ENCODE measurements at regions not wholly inside any gene's neighbourhood (a gene's known extent, or its start where the extent isn't known, plus 50 kb on each side); places are given as distances from the start of the nearest gene placed in this dataset.
A peak's percentile ranks its signal among the peaks of the same experiment; 100 is the strongest.

DNA sequence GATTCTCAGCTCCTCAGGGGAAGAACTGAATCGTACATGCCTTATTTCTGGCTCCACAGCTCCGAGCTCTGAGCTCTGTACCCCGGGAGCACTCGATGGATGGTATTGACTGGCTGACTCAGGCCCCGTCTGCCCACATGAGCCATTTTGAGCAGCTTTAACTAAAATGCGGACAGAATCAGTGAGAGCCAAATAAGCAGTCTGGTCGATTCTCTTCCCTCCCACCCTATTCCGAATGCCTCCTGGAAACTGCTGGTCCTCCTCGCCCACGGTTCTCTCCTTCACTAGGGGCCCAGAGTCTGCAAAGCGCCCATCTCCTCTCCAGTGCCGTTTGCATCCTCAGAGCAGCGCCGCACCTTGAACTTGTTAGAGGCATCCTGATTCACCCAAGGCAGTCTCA is 125.9 kb upstream of the IRF2BP2 start:
- no peak for DNase-seq (ENCODE audit: low spot score)

DNA sequence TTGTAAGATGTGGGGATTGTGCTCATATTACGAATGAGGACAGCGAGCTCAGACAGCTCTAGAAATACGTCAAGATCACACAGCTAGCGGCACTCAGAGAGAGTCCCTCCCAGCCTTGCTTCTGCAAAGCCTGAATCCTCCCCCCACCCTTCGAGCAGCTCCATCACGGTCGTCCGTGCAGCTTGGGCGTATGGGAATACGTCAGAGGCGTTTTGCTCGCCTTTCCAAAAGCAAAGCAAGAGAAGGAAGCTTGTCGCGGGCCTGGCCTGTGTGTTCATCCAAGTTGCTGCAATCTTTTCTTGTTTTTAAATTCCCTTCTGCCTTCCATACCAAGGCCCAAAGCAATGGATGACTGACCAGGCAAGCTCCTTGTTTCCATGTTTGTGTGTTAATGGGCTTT is 125.5 kb upstream of the IRF2BP2 start:
- no peak for DNase-seq (ENCODE audit: low spot score)

DNA sequence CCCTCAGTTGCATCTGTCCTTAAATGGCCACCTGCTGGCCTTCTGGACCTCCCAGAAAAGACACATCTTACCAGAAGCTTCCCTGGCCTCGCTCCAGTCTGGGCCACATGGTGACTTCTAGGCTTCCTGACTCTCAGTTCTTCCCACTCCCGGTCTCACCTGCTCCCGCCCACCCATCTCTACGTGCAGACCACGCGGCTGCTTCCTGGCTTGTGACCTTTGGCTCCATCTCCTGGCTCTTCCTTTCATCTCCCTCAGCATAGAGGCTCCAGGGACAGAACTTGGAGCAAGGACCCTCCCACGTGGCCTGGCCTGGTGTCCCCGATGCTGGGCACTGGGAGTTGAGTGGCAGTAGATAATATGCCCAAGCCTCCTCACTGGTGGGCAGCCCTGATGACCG is 124.9 kb upstream of the IRF2BP2 start:
- DNase-seq (ENCODE audit: low spot score) = no peak

DNA sequence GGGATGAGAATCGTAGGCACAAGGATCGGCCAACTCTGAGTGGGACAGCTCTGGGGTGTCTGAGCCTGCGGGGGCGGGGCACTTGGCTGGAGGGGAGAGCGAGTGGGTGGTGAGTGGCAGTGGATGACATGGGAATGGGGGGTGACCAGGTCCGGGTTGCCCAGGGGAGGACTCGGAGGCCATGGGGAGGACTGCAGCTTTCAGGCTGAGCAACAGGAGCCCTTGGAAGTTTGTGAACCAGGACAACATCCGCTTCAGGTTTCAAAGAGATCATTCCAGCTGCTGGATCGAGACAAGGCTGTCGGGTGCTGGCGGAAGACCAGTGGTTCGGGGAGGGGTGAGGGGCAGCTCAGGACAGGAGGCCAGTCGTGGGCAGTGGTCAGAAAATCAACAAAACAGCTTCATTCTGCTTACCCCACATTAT is 124.4 kb upstream of the IRF2BP2 start:
- DNase-seq (ENCODE audit: low spot score) = no peak

DNA sequence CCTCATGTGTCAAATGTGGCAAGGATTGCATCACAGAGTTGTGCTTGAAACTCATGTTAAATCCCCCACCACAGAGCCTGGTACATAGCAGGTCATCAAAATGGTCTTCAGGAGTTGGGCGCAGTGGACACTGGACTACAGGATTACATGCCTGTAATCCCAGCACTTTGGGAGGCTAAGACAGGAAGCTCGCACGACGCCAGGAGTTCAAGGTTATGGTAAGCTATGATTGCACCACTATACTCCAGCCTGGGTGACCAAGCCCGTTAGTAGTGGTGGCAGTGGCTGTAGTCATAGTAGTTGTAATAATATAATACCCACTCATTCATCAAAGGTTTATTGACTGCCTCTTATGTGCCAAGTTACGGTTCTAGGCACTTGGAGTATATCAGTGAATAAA is 123.4 kb upstream of the IRF2BP2 start:
- DNase-seq (ENCODE audit: low spot score) = no peak

DNA sequence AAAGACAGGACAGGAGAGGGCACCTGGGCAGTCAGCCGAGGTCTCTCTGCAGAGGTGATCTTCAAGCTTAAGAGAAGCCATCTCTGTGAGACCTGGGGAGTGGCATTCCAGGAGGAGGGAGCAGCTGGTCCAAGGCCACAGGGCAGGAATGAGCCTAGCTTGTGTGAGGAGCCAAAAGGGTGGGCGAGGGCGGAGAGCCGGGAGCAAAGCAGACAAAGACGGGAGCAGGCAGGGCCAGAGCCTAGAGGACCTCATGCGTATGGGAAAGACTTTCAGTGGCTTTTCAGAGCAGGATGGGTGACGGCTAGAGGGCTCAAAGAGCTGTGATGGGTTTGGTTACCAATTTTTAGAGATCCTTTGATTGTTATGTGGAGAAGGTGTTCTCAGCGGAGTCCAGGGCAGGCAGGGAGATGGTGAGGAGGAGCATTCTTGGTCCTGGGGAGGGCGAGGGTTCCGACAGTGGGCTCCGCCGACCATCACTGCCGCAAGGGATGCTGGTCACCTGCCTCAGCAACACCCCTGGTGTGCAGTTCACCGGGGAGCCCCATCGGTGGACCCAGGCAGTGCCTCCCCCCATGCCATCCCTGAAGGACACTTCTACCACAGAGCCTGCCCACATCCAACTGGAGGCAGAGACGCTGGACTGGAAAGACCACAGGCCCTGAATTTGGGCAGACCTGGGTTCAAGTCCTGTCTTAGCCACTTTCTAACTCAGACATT is 122.9 kb upstream of the IRF2BP2 start:
- DNase-seq (ENCODE audit: low spot score) = no peak

DNA sequence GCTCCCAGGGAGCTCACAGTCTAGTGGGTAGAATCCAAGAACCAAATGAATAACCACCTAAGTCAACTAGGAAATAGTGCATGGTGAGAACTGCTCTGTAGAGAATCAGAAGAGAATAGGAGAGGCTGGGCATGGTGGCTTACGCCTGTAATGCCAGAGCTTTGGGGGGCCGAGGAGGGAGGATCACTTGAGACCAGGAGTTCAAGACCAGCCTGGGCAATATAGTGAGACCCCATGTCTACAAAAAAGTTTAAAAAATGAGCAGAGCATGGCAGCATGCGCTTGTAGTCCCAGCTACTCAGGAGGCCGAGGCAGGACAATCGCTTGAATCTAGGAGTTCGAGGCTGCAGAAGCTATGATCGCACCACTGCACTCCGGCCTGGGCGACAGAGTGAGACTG is 122.3 kb upstream of the IRF2BP2 start:
- no peak for DNase-seq (ENCODE audit: low spot score)

DNA sequence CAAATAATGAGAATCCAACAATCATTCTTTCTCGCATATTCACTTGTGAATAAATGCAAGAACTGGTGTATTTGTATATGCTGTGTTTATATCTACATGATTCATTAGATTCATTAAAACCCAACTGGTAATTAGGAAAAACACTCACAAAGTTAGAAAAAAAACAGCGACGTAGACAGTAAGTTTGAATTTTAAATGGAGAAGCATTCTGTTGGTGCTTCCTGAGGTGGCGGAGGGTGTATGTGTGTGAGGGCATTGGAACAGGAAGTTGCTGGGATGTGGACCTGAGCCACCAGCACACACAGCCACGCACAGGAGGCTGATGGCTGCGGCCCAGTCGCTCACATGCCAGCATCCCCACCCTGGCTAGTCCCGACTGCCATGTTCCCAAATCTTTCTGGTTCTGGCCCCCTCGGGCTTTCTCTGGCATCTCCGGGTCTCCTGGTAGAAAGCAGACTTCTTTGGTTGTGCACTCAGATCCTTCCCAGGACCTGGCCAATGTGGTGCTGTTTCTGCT is 121.6 kb upstream of the IRF2BP2 start:
- no peak for DNase-seq (ENCODE audit: low spot score)

DNA sequence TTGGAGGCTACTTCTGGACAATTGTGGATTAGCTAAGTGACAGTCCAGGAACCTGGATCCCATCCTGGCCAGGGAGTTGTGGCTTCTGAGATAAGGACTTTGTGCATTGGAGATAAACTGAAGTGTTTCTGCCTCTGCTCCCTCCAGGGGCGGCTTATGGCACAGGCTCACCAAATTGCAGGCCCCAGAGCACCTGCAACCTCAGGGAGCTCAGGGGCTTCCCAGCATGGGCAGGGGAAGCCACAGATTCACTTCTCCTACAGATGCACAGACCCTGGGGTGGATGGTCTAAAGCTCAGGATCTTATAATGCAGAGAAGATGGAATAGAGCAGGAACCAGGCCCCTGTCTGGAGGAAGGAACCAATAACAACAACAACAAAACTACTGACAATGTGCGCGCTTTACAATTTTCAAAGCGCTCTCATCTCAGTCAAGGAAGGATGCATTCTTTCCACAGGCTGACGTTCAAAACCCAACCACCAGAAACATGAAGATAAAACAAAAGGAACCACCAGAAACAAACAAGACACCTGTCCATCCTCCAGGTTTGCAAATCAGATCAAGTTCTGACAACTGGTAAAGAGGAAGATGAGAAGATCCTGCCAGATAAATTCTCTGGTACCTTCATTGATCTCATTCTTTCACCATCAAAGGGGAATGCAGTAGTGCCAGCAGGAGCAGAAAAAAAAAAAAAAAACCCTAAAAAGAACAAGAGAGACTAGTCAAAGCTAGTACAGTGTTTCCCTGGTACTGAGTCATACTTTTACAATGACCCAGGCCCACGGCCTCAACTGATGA is 121.0 kb upstream of the IRF2BP2 start:
- DNase-seq (ENCODE audit: low spot score) = peak; percentile 93

DNA sequence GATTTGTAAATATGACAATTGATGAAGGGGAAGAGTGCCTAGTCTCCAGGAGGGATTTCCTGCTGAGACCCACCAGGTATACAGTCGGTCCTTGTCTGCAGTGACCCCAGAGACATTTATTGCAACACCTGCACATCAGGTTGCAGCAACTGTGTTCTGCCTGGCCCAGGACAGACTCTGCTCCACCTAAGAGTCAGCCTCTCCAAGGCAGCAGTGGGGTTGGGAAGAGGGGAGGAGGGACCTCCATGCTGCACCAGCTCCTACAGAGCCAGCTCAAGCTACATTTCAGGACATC is 120.4 kb upstream of the IRF2BP2 start:
- no peak for DNase-seq (ENCODE audit: low spot score)

DNA sequence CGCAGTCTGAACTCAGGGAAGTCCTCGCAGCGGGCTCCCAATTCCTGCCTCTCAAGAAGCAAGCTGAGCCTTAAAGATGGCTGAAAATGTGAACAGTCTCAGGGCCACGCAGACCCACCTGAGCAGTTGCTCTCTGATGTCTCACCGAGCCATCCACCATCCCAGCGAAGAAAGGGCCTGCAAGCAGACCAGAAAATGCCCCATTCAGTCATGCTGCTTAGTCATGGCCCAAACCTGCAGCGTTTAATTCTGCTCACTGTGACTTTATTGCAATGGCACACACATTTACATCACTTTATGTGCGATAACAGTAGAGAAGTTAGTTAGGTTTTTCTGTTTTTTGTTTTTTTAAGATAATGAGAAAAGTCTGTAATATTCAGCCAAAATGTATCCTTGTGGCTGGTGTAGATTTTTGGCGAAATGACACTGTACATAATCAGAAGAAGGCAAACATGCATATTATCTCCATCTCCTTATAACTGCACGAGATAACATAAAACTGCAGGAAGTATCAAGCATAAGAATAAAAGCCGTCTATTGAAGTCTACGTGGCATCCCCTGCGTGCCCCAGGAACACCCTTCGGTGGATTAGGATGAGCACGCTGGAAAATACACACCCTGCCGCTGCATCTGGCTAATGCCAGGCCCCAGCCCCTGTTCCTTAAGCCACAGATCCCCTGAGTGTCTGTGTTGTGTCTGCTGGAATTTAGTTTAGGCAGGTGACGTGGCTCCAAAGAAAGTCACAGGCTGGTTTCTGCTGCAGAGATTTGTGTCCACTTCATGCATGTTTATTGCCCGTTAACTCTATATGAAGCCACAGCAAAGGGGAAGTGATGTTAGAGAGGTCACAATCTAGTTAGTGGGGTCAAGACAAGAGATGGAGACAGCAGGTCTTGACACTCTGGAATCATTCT is 119.8 kb upstream of the IRF2BP2 start:
- DNase-seq (ENCODE audit: low spot score) = no peak

DNA sequence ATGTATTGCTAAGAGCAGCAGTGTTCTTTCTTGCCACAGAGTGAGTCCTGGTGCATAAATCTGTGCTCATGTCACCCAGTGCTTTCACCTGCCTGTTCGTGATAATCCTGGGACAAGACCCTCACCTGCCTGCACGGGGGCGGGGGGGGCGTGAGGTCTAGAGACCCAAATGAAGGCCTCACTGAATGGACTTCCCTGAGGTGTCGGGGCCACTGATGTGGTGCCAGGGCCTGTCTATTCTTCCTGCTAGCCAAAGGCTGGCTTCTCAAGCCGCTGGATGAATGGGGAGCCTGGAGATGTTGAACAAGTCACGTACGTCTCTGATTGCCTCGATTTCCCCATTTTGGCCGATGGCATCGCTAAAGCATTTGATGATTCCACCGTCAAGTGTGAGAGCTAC is 118.8 kb upstream of the IRF2BP2 start:
- no peak for DNase-seq (ENCODE audit: low spot score)

DNA sequence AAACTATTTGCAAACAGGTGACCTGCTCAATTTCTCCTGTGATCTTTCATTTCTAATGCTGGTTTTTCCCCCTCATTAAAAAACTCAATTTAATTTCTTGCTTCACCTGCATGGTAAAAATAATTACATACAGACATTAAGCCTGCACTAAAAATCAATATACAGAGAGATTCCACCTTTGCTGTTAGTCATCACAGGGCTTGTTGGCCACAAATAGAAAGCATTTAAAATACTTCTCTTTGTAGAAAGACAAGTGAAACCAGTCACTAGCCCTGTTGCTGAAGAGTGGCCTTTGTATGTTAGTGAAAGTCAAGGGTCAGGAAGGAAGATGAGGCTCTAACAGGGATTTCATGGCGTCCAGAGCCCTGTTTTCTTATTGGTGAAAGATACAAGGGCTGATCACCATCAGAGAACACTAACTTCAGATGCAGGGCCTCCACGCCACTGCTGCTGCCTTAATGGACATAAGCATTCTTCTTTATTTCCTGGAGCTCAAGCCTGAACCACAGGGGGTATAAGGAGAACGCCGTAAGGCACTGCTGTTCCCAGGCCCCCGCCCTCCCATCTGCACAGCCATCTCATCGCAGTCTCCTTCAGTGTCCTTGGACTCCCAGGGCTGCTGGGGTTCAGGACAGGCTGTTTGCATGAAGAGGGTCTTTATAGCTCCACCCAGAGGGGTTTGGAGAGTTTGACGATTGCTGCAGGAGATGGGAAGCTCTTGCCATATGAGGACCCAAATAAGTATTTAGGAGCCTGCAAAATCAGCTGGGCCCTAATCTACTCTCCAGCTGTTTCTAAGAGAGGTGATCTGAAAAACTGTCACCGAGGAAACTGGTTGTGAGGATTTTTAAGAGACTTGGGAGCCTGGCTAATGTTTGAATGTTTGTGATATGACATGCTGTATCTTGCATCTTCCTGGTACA is 117.3 kb upstream of the IRF2BP2 start:
- no peak for DNase-seq (ENCODE audit: low spot score)

DNA sequence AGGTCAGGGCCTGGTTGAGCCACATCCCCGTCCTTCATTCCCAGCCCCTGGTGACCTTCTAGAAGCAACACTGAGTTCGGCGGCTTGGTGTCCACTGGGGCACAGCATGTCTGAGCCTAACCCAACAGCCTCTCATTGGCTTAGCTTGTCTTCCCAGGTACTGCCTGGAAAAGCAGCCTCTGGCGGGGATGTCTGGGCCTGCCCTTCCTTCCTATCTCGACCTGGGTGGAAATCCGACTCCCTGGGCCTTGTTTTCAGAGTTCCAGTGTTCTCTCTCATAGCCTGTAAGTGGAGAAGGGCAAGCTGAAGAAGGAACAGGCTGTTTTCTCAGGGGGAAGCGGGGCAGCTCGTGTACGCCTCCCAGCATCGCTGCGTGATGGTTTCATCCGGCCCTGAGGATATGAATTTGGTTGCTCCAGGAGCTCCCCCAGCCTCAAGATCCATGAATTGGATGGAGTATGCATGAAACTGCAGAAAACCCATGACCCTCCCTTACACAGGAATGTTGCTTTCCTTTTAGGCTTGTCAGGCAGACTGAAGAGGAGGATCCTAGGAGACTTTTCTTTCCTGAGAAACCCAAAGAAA is 116.5 kb upstream of the IRF2BP2 start:
- DNase-seq (ENCODE audit: low spot score) = no peak

DNA sequence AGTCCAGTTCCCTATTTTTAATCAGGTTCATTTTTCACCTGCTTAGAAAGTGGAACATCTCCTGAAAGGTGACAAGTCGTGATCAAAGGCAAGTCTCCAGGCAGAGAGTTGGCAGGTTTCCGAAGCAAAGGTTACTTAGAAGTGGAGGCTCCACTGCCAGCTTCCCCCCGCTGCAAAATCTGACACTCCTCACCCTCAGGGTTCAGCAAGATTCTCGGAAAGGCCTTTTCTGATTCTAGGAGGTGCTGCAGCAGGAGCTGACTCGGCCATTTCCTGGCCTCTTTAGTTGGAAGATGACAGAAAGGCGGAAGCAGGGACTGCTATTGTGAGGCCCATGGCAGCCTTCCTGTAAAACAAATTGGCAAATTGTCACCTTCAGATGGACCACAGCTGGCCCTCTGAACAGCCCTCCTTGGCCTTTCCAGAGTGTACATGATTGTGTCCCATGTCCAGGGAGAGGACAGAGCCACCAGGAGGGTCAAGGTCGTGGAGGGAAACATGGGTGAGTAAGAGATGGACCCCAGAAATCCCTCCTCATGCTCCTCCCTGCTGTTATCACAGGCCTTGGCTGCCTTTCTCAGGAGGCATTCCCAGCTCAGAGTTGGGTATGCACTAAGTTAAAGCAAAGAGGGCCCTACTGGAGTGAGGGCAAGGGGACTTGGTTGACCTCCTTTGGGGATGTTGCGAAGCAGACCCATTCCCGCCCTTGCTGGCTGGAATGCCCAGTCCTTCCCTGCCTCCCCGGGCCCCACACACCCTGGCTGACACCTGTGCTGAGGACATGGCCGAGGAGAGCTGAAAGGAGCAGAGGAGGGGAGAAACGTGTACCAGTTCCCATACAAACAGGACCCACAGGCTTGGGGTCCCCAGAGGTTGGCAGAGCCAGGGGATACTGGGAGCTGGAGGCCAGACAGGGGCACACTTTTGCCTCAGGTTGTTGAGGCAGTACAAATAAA is 115.5 kb upstream of the IRF2BP2 start:
- peak; percentile 55 for DNase-seq (ENCODE audit: low spot score)

DNA sequence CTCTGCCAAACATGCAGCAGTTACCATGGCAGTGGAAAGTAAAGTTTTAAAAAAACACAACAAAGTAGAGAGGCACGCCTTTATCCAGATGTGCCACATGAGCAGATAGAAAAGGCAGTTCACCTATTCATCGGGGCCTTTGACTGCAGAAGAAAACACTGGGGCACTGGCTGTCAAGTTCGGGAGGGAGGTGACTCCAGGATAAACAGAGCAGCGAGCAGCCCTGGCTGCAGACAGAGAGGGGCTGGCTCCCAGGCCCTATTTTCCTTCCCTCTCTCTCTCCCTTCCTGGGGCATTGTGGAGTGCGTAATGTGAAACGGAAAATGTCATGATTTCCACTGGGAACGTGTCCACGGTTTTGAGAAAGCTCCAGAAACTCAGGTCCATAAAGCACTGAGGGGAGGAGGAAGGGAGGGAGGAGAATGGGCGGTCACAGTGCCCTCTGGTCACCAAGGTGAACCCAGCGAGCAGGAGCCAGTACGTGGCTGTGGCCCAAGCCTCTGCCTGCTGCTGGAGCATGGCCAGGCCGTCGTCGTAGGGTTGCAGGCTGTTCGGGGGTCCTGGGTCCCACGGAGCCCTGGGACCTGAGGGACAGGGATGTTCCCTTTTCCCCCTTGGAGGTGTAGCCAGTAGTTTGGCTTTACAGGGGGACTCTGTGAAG is 114.7 kb upstream of the IRF2BP2 start:
- no peak for DNase-seq (ENCODE audit: low spot score)

DNA sequence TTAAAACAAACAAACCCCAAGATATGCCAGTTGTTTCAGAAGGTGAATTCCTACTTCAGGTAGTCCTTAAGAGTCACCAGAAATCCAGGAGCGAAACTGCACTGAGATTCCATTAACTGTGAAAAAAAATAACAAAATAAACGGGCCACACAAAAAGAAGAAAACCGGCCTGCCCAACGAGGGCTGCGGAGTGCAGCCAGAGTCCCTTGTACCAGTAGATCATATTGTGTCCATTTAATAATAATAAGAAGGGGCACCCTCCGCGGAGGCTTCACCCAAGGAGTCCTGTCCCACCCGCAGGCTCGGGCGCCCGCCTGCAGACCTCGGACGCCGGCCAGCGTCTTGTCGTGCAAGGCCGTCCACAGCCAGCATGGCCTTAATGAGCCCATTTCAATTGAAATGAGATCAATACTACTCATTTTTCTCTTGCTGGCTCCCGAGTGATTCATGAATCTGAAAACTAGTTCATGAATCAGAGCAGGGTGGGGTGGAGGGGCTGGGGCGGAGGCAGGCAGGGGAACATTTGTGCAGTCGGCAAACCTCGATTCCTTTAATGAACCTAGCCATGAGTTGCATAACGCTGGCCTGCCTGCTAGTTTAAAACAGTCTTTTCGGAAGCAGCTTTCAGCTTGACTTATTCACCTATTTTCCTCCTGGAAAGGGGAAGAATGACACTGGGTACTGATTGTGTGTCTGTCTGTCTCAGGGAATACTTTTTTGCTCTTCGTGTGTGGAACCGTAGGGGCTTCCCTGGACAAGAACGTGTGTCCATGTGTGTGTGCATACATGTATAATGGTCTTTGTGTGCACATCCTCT is 113.1 kb upstream of the IRF2BP2 start:
- peak; percentile 93 for DNase-seq (ENCODE audit: low spot score)

DNA sequence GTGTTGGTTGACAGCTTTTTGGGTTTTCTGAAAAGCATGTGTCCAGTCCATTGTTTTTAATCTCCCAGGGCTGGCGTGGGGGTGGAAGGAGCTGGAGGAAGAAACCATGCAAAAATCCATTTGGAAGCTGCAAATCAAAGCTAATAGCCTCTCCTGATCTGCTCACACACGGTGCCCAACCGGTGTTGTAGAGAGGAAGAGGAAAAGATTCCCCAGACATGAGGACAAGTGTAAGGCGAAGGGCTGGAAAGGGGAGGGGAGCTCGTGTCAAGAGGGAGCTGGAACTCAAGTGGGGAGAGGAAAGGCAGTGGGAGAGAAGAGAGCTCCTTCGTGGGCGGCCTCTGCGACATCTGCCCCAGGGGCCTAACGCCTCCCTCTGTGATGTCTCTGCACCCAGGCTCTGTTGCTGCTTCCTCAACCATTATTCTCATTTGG is 112.3 kb upstream of the IRF2BP2 start:
- DNase-seq (ENCODE audit: low spot score) = no peak

All from A172 (cell line).